Kidney epithelial cell (primary cell): ENCODE measurements at regions not wholly inside any gene's neighbourhood (a gene's known extent, or its start where the extent isn't known, plus 50 kb on each side); places are given as distances from the start of the nearest gene placed in this dataset.

Experiments used
- DNase-seq: peaks from one replicate; pipeline ENCODE4 v3.0.0-alpha.2; 2010; ENCODE audit warnings: low read depth
- H3K27me3 ChIP-seq: 2 replicates; pipeline ENCODE4 v1.6.0; 2011; ENCODE audit warnings: low read length; ENCODE audit not compliant: control insufficient read depth, insufficient read depth
- H3K36me3 ChIP-seq: 2 replicates; pipeline ENCODE4 v1.5.1; 2011; ENCODE audit warnings: low read length; ENCODE audit not compliant: control insufficient read depth, insufficient read depth
- H3K4me3 ChIP-seq: 2 replicates; pipeline ENCODE4 v1.5.1; 2011; ENCODE audit warnings: low read depth, mild to moderate bottlenecking, control low read depth, low read length
- CTCF ChIP-seq: IDR thresholded peaks from 2 replicates; pipeline ENCODE4 v1.5.1; 2011; ENCODE audit warnings: mild to moderate bottlenecking, moderate library complexity, low read length, control low read depth, inconsistent platforms; ENCODE audit not compliant: insufficient read depth, poor library complexity, severe bottlenecking

- DNase-seq: no peak
- H3K27me3 ChIP-seq: no peaks in the 10 kb centered on the region
- no peaks in the 10 kb centered on the region for H3K36me3 ChIP-seq
- no peak overlapping the region for H3K4me3 ChIP-seq
- no peak for TF ChIP-seq CTCF
These were observed 309.9 kb upstream of the PKDCC start for GRCh38 chr2:41737888-41738287.

GRCh38 chr2:41741951-41742595 lies 305.7 kb upstream of the PKDCC start:
- TF ChIP-seq CTCF: no peak
- no peaks in the 10 kb centered on the region for H3K36me3 ChIP-seq
- no peak overlapping the region for H3K4me3 ChIP-seq
- H3K27me3 ChIP-seq: no peaks in the 10 kb centered on the region
- no peak for DNase-seq

GRCh38 chr2:41743324-41743723 lies 304.5 kb upstream of the PKDCC start:
- DNase-seq: no peak
- Histone ChIP-seq H3K27me3 (no peaks in the 10 kb centered on the region), H3K4me3 (no peak overlapping the region), H3K36me3 (no peaks in the 10 kb centered on the region)
- no peak for TF ChIP-seq CTCF

GRCh38 chr2:41750829-41751228 lies 297.0 kb upstream of the PKDCC start:
- Histone ChIP-seq H3K4me3 (no peak overlapping the region), H3K27me3 (no peaks in the 10 kb centered on the region), H3K36me3 (no peaks in the 10 kb centered on the region)
- DNase-seq: no peak
- TF ChIP-seq CTCF: no peak

GRCh38 chr2:41759880-41760279 lies 287.9 kb upstream of the PKDCC start:
- H3K4me3 ChIP-seq: no peak overlapping the region
- TF ChIP-seq CTCF: no peak
- no peaks in the 10 kb centered on the region for H3K27me3 ChIP-seq

GRCh38 chr2:41763141-41763540 lies 284.7 kb upstream of the PKDCC start:
- TF ChIP-seq CTCF: no peak
- no peaks in the 10 kb centered on the region for H3K36me3 ChIP-seq
- no peak for DNase-seq
- no peaks in the 10 kb centered on the region for H3K27me3 ChIP-seq
- H3K4me3 ChIP-seq: no peak overlapping the region

More at GRCh38 chr2:41759880-41760279, 287.9 kb upstream of the PKDCC start:
- no peak for DNase-seq
- no peaks in the 10 kb centered on the region for H3K36me3 ChIP-seq
